NCI-H2196 (cell line): ENCODE measurements at regions not wholly inside any gene's neighbourhood (a gene's known extent, or its start where the extent isn't known, plus 50 kb on each side); places are given as distances from the start of the nearest gene placed in this dataset.

Experiments used
- DNase-seq: peaks from one replicate; lab custom pipeline; 2025; ENCODE audit not compliant: unreplicated experiment; lab: John Stamatoyannopoulos, UW

DNA sequence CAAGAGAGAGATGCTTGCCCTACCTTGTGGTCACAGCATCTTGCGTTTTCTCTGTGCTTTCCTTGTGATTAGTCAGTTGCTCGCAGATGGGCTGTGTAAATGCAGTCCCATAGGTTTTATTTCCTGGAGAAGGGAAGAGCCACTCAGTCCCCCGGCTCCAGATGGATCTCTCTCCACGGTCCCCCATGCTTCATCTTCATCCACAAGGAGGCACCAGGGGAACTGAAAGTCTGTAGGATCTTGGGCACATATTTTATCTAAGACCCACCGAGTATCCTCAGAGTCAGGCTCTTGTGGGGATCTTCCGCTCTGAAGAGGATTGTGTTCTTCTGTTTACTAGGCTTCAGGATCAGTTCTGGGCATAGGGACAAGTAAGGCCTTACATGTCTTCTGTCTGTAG is 66.8 kb upstream of the E2F8 start:
- DNase-seq, result no peak

DNA sequence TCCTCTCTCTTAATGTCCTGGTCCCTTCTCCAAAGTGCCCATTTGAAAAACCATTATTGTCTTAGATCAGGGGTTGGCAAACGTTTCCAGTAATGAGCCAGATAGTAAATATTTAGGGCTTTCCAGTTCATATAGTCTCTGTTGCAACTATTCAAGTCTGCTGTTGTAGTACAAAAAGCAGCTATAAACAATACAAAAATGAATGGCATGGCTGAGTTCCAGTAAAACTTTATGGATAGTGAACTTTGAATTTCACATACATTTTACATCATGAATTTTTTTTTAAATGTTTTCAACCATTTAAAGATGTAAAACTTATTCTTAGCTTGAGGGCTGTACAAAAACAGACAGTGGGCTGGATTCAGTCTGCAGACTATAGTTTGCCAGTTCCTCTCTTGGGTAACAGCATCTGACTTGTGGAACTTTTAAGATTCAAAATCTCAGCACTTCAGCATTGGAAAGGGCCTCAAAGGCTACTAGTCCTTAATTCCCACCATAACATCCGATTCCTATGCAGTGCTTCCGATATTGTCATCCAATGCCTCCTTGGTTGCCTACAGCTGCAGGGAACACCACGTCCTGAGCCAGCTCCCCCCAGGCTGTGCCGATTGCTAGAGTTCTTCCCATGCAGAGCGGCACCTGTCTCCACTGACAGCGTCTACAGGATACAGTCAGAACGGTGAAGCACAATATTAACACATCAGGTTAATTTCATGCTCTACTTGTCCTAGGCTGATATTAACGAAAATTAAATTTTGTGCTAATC is 65.6 kb upstream of the E2F8 start:
- DNase-seq, result no peak

DNA sequence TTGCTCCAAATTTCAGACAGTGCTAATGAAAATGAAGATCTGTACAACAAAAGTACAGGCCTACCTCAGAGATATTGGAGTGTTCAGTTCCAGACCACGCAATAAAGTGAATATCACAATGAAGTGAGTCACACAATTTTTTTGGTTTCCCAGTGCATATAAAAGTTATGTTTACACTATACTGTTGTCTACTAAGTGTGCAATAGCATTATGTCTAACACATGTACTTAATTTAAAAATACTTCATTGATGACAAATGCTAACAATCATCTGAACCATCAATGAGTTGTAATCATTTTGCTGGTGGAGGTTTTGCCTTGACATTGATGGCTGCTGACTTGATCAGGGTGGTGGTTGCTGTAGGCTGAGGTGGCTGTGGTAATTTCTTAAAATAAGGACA is 60.6 kb upstream of the E2F8 start:
- DNase-seq, result no peak

DNA sequence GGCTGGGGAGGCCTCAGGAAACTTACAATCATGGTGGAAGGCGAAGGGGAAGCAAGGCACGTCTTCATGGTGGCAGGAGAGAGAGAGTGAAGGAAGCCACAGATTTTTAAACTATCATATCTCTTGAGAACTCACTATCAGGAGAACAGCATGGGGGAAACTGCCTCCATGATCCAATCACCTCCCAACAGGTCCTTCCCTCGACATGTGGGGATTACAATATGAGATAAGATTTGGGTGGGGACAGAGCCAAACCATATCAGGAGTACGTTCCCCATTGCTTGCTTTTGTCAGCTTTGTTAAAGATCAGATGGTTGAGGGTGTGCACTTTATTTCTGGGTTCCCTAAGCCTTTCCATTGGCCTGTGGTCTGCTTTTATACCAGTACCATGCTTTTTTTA is 53.7 kb upstream of the E2F8 start:
- DNase-seq, result no peak

DNA sequence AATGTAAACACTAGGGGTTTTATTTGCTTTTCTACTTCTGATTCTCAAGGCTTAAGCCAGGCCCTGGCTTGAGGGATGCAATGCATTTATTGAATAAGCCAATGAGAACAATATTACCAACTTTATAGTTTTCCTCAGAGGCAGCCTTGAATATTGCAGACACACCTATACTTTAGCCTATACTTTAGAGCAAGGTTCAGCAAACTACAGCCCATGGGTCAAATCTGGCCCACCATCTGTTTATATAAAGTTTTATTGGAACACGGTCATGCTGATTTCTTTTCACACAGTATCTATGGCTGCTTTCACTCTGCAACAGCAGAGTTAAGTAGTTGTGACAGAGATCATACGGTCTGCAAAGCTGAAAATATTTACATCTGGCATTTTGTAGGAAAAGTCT is 50.3 kb upstream of the E2F8 start:
- DNase-seq, result no peak
